ENCODE measurements at regions not wholly inside any gene's neighbourhood (a gene's known extent, or its start where the extent isn't known, plus 50 kb on each side); places are given as distances from the start of the nearest gene placed in this dataset.

- TF ChIP-seq ZNF629 (tag by site-specific recombination; IDR thresholded peaks at IDR 0.05) (no peak), ZNF501 (tag by site-specific recombination; IDR thresholded peaks at IDR 0.05) (no peak), ZNF585B (tag by site-specific recombination; IDR thresholded peaks at IDR 0.05) (no peak), ZNF114 (tag by site-specific recombination; IDR thresholded peaks at IDR 0.05) (no peak), ZBTB21 (tag by site-specific recombination; IDR thresholded peaks at IDR 0.05) (no peak)
- TF ChIP-seq, protein P1, sequence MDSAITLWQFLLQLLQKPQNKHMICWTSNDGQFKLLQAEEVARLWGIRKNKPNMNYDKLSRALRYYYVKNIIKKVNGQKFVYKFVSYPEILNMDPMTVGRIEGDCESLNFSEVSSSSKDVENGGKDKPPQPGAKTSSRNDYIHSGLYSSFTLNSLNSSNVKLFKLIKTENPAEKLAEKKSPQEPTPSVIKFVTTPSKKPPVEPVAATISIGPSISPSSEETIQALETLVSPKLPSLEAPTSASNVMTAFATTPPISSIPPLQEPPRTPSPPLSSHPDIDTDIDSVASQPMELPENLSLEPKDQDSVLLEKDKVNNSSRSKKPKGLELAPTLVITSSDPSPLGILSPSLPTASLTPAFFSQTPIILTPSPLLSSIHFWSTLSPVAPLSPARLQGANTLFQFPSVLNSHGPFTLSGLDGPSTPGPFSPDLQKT (IDR thresholded peaks at IDR 0.05; ENCODE audit: borderline replicate concordance, low read depth, low read length), result no peak
Observed at GRCh38 chr20:12695937-12696336, 312.8 kb upstream of the SPTLC3 start (continued).

DNA sequence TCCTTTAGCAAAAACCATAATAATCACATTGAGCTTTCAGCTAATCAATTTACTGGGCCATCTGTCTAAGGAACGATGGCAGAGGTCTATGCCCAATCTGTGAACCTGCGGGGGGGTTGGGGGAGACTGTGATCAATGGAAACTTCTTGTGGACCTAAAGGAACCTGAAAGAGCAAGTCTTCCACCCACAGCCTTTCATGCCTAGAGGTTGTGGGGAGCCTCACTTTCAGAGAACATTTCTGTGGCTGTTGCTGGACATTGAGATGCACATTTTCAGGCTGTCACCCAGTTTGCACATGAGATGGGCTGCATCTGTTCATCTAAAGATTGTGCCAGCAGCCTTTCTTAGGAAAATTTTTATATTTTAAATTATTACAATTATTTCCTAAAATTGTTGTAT lies 310.0 kb upstream of the SPTLC3 start:
- POLR2A ChIA-PET, result no interaction called here
- CTCF ChIA-PET, result no interaction called here
- H3K4me3 ChIP-seq (ENCODE audit: low read depth, low read length), result no peak overlapping the region
- H3K4me1 ChIP-seq (ENCODE audit: control insufficient read depth, insufficient read depth, low read length), result no peaks in the 10 kb centered on the region
- H3K27ac ChIP-seq (ENCODE audit: extremely low read depth, low read depth, low read length), result no peak overlapping the region
- no peaks in the 10 kb centered on the region for H3K36me3 ChIP-seq (ENCODE audit: control insufficient read depth in 2 of 2, insufficient read depth in 1 of 2, low read length in 2 of 2)
- TF ChIP-seq, protein P2, sequence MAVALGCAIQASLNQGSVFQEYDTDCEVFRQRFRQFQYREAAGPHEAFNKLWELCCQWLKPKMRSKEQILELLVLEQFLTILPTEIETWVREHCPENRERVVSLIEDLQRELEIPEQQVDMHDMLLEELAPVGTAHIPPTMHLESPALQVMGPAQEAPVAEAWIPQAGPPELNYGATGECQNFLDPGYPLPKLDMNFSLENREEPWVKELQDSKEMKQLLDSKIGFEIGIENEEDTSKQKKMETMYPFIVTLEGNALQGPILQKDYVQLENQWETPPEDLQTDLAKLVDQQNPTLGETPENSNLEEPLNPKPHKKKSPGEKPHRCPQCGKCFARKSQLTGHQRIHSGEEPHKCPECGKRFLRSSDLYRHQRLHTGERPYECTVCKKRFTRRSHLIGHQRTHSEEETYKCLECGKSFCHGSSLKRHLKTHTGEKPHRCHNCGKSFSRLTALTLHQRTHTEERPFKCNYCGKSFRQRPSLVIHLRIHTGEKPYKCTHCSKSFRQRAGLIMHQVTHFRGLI (tag by site-specific recombination; IDR thresholded peaks at IDR 0.05), result no peak
- no peak for TF ChIP-seq ZNF239 (tag by site-specific recombination; IDR thresholded peaks at IDR 0.05)
- no peak for TF ChIP-seq ZNF23 (tag by site-specific recombination; IDR thresholded peaks at IDR 0.05; ENCODE audit: borderline replicate concordance)
- no peak for TF ChIP-seq ZNF514 (tag by site-specific recombination; IDR thresholded peaks at IDR 0.05)
- no peak for TF ChIP-seq TCF7L2 (IDR thresholded peaks at IDR 0.05; ENCODE audit: borderline replicate concordance, low read depth, low read length)
- TF ChIP-seq ZNF433 (tag by site-specific recombination; IDR thresholded peaks at IDR 0.05; ENCODE audit: low read depth), result no peak
- TF ChIP-seq ZNF518A (tag by site-specific recombination; conservative IDR thresholded peaks at IDR 0.05; ENCODE audit: low read depth), result no peak
- no peak for TF ChIP-seq ZNF623 (tag by site-specific recombination; IDR thresholded peaks at IDR 0.05)
- no peak for TF ChIP-seq HOXC10 (CRISPR knock-in tag; IDR thresholded peaks at IDR 0.05)
- TF ChIP-seq, protein P3, sequence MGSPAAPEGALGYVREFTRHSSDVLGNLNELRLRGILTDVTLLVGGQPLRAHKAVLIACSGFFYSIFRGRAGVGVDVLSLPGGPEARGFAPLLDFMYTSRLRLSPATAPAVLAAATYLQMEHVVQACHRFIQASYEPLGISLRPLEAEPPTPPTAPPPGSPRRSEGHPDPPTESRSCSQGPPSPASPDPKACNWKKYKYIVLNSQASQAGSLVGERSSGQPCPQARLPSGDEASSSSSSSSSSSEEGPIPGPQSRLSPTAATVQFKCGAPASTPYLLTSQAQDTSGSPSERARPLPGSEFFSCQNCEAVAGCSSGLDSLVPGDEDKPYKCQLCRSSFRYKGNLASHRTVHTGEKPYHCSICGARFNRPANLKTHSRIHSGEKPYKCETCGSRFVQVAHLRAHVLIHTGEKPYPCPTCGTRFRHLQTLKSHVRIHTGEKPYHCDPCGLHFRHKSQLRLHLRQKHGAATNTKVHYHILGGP (tag by site-specific recombination; IDR thresholded peaks at IDR 0.05), result no peak
- no peak for TF ChIP-seq ZNF510 (tag by site-specific recombination; IDR thresholded peaks at IDR 0.05; ENCODE audit: insufficient replicate concordance)
- TF ChIP-seq ZNF76 (tag by site-specific recombination; IDR thresholded peaks at IDR 0.05; ENCODE audit: borderline replicate concordance, low read depth), result no peak
- no peaks in the 10 kb centered on the region for H3K9me3 ChIP-seq (ENCODE audit: control insufficient read depth, insufficient read depth, low read depth, low read length)
